GM18907 (cell line): ENCODE measurements at regions not wholly inside any gene's neighbourhood (a gene's known extent, or its start where the extent isn't known, plus 50 kb on each side); places are given as distances from the start of the nearest gene placed in this dataset.
"Not testable (repeated sequence)": the region's sequence is repeated elsewhere in the genome, so short reads cannot be mapped to it uniquely, and the experiment has no call there.

Source experiments
- ATAC-seq: cut with Tn5 transposase; IDR thresholded peaks from one replicate; pipeline ENCODE4 v1.9.1; 2021; ENCODE audit warnings: mild to moderate bottlenecking, moderate library complexity; ENCODE audit not compliant: unreplicated experiment

DNA sequence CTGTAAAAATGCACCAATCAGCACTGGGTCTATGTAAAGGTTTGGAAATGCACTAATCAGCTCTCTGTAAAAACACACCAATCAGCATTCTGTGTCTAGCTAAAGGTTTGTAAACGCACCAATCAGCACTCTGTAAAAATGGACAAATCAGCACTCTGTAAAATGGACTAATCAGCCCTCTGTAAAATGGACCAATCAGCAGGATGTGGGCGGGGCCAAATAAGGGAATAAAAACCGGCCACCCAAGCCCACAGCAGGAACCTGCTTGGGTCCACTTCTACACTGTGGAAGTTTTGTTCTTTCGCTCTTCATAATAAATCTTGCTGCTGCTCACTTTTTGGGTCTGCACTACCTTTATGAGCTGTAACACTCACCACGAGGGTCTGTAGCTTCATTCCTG is 101.0 kb downstream of the SMC2 start:
- ATAC-seq = not testable (repeated sequence)

DNA sequence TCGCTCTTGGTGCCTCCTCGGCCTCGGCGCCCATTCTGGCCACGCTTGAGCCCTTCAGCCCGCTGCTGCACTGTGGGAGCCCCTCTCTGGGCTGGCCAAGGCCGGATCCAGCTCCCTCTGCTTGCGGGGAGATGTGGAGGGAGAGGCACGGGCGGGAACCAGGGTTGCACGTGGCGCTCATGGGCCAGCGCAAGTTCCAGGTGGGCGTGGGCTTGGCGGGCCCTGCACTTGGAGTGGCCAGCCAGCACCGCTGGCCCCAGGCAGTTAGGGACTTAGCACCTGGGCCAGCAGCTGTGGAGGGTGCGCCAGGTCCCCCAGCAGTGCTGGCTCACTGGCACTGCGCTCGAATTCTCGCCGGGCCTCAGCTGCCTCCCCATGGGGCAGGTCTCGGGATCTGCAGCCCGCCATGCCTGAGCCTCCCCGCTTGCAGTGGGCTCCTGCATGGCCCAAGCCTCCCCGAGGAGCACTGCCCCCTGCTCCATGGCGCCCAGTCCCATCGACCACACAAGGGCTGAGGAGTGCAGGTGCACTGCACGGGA is 106.4 kb downstream of the SMC2 start:
- no peak for ATAC-seq

DNA sequence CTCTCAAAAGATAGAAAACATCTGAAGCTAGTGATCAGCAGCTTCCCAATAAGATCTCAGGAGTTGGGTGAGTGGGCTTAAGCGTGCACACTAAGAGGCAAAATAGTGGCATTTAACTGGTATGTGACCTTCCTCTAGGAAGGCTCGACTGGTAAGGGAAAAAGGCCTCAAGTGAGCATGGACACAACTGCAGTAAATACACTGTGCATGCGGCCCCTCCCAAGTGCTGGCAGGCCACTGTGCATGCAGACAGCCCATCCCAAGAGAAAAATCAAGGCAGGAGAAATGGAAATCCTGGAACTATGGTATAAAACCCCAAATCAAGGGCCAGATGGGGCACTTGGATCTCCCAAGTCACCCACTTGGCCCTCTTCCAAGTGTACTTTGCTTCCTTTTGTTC is 112.7 kb downstream of the SMC2 start:
- no peak for ATAC-seq

DNA sequence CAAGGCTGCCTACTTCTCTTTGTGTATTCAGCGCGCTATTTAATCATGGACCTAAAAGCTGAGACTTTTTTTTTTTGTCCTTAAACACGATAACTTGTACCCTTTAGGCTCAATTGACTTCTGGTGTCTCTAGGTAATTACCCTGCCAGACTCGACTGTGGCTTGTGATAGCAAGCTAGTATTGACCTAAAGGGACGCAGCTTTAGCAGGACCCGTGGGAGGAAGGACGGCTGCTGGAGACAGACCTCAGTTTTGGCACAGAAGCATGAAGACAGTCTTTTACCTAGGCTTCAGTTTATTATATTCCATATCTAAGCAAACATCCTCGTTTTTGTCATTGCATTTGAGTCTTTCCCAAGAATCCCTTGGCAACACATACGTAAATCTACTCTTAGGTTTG is 115.3 kb downstream of the SMC2 start:
- ATAC-seq = no peak

DNA sequence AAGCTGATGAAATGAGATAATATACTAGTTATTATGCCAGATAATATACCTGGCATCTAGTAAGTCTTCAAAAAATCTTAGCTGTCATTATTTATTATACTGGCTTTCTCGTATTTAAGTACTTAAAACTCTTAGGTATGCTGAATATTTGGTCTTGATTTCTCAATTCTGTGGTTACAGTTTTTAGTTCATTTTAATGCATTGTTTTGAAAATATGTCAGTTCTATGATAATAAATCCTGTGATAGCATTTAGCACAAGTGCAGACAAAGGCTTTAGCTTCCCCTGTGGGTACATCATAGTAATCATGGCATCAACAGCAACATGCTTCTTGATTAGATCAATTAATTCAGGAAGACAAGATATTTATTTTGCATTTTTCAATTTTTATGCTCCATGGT is 133.0 kb downstream of the SMC2 start:
- ATAC-seq = no peak

DNA sequence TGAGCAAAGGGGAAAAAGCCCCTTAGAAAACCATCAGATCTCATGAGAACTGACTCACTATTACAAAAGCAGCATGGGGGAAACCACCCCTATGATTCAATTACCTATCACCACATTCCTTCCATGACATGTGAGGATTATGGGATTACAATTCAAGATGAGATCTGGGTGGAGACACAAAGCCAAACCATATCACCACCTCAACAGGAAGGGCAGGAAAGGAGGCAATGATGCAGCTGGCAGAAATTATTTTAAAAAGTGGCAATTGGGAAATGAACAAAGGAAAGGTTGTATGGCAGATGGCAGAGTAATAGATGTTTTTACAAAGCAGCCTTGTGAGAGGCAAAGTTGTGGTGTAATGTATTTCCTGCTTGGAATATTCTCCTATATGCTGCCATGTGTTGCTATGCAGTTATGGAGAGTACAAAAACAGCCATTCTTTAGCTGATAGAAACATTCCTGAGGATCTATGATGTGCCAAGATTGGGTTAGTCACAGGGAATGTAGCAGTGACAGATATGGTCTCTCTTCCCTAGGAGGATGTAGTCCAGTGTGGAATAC is 138.8 kb downstream of the SMC2 start:
- ATAC-seq = no peak

DNA sequence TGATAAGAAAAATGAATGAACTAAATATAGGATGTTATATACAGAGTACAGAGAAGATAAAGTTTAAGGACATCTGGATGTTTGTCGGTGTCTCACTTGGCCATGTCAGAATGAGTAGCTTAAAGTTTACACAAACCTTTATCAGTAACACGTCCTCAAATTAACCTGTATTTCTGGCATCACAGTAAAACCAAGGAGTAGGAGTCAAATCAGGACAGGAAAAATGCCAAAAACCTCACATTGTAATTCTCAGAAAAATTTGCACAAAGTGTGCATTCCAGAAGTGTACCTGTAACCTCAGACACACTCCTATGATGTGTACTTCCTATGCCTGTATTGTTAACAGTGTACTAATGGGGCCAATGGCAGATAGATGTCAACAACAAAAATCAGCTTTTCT is 139.3 kb downstream of the SMC2 start:
- ATAC-seq = no peak

DNA sequence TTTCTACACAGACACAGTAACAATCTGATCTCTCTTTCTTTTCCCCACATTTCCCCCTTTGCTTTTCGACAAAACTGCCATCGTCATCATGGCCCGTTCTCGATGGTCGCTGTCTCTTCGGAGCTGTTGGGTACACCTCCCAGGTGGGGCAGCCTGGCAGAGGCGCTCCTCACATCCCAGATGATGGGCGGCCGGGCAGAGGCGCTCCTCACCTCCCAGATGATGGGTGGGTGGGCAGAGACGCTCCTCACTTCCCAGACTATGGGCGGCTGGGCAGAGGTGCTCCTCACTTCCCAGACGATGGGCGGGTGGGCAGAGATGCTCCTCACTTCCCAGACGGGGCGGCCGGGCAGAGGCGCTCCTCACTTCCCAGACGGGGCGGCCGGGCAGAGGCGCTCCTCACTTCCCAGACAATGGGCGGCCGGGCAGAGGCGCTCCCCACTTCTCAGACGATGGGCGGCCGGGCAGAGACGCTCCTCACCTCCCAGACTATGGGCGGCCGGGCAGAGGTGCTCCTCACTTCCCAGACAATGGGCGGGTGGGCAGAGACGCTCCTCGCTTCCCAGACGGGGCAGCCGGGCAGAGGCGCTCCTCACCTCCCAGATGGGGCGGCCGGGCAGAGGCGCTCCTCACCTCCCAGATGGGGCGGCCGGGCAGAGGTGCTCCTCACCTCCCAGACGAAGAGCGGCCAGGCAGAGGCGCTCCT is 140.7 kb downstream of the SMC2 start:
- not testable (repeated sequence) for ATAC-seq

DNA sequence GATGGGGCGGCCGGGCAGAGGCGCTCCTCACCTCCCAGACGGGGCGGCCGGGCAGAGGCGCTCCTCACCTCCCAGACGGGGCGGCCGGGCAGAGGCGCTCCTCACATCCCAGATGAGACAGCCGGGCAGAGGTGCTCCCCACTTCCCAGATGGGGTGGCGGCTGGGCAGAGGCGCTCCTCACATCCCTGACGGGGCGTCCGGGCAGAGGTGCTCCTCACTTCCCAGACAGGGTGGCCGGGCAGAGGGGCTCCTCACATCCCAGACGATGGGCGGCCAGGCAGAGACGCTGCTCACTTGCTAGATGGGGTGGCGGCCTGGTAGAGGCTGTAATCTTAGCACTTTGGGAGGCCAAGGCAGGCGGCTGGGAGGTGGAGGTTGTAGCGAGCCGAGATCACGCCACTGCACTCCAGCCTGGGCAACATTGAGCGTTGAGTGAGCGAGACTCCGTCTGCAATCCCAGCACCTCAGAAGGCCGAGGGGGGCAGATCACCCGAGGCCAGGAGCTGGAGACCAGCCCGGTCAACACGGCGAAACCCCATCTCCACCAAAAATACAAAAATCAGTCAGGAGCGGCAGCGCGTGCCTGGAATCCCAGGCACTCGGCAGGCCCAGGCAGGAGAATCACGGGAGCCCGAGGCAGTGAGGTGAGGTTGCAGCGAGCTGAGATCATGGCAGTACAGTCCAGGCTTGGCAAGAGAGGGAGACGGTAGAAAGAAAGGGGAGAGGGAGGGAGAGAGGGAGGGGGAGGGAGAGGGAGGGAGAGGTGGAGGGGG is 141.4 kb downstream of the SMC2 start:
- ATAC-seq = not testable (repeated sequence)

DNA sequence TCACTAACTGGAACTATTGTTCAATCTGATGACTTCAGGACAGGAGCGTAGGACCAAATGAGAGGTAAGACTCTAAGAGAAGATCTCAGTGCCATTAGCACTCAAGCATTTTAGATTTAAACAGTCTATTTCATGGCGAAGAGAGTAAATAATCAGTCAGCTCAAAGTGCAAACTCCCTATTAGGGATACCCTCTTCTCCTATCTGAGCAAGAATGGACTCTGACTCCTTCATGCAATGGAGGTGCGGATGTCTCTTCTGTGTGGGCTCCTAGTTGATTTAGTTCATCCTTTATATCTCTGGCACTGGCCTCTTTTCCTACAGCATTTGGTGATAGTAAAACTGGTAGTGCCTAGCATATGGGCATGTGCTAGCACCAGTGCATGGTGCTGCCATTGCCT is 144.6 kb downstream of the SMC2 start:
- no peak for ATAC-seq

DNA sequence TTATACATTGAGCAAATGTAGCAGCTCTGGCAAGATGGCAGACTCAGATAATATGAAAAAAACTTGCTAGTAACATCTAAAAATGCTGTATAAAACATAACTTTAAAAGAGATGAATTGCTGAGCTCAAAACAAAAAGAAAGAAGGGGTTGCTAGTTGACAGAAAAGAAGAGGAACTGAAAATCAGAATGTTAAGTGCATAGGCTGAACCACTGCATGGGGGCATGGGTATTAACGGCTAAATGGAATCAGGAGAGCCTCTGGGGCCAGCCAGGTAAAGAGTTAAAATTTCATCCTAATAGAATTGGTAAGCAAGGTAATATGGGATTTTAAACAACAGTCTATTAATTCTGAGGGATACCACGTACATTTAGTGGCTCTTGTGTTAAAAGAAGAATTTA is 146.8 kb downstream of the SMC2 start:
- no peak for ATAC-seq

DNA sequence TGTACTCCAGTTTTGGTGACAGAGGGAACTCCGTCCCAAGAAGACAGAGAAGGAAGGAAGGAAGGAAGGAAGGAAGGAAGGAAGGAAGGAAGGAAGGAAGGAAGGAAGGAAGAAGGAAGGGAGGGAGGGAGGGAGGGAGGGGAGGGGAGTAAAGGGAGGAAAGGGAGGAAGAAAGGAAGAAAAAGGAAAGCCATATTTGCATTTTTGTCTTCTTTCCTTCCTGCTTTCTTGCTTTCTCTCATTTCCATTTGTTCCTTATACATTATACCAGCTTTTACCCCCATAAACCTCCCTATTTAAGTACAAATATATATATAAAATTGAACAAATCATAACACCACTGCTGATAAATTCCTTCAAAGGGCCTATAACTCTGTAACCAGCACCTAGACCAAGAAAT is 151.8 kb downstream of the SMC2 start:
- no peak for ATAC-seq

DNA sequence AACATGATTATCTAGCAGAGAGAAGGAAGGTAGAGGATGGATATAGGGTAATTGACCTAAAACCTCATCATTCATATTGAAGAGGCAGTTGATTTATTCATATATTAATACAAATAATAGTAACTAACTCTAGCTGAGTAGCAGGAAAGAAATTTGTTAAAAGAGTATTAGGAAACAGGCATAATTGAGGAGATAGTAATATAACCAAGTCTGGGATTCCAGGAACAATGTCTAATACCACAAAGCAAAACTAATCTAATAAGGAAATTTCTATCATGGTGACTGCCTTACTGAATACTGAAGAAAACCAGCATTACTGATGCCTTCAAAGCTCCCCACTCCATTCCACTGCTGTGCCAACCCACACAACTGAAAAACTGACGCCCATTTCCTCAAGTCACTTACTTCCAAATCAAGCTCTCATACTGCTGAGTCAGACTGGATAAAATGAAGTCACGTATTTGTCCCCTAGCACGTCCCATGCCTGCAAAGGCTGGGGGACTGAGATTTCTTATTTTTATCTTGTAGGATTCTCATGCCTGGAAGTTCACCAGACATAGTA is 153.9 kb downstream of the SMC2 start:
- ATAC-seq = no peak

DNA sequence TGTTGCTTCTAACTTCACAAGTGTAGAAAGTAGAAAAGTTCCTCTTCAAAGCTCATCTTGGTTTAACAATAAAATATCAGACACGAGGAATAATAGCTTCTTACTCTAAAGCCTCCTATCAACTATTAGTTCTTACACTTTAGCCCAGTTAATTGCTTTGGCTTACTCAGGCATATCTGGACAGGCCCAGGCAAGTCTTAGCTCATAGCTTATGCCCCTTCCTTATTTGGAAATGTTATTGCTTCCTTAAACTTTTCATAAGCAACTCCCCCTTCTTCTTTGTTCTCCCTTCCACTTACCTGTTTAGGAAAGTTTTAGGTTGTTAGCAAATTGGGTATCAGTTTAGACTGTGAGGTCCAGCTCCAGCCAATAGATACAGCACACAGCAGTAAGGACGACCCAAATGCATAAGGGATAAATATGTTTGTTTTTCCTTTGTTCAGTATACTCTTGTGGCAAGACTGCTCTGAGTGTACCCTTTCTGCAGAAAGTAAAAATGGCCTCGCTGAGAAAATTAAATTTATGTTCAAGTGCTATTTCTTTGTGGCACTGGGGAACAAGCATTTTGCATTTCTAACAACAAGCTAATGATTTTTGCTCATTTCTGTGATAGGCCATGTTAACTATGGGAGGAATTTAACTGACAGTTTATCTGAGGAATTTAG is 162.1 kb downstream of the SMC2 start:
- ATAC-seq = no peak

DNA sequence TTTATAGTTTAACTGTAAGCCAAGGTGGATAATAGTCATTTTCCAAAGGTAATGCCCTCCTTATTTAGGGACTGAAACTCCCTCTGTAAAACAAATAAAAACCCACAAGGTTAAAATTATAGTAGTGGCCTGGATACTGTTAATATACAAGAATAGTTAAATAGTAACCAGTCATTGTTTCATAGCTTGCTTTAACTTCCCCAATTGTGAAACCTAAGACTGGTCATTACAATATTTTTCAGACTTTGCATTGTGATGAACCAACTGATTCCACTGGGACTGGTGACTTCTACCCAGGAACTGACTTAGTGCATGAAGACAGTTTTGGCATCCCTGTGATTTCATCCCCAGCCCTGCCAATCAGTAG is 162.6 kb downstream of the SMC2 start:
- peak; percentile 54 for ATAC-seq

DNA sequence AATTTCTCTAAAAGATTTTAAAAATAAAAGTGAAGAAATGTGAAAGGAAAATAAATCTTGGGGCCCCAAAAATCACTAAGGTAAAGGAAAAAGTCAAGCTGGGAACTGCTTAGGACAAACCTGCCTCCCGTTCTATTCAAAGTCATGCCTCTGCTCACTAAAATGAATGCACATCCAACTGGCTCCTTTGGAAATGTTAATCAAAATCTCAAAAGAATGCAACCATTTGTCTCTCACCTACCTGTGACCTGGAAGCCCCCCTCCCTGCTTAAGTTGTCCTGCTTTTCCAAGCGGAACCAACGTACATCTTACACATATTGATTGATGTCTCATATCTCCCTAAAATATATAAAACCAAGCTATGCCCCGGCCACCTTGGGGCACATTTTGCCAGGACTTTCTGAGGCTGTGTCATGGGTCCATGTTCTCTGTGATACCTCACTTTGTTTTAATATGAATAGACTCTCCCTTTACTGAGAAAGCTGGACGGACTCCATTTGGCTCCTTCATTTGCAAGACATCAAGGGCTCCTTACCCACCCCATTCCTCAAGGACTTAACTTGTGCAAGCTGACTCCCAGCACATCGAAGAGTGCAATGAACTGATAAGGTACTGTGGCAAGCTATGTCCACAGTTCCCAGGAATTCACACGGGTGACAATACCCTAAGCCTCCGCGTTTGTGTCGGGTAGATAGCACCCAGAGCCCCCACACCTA is 164.3 kb downstream of the SMC2 start:
- no peak for ATAC-seq

DNA sequence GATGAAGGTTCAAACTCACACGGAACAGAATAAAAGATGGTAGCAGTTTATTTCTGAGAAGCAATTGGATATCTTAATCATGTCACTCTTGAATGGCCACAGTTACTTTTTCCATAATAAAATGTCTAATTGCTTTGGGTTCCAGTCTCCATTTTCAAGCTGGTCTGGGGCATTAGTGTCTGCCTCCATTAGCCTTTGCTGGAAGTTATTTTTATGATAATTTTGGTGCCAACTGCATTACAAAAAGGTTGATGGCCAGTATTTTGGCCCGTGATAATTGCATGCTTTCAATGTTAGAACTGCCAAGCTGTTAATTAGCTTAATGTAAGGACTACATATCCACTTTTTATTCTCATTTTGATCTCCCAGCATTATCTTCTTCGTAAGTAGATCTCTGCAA is 165.9 kb downstream of the SMC2 start:
- no peak for ATAC-seq

DNA sequence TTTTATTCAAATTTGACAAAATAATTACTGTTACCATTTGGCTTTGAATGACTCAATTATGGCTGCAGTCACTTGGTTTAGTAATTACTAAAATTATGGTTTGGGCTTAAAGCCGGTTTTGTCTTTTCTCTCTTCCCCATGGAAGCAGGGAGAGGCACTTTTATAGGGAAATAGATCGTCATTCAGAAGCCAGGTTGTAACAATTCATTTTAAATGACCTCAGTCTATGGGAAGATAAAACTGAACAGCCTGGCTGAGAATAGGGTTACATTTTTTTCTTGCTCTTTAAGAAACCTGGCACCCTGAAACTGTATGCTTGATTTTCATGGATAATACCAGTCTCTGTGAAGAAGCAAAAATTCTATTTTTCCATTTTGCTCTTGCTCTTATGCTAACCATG is 169.8 kb downstream of the SMC2 start:
- ATAC-seq = no peak

DNA sequence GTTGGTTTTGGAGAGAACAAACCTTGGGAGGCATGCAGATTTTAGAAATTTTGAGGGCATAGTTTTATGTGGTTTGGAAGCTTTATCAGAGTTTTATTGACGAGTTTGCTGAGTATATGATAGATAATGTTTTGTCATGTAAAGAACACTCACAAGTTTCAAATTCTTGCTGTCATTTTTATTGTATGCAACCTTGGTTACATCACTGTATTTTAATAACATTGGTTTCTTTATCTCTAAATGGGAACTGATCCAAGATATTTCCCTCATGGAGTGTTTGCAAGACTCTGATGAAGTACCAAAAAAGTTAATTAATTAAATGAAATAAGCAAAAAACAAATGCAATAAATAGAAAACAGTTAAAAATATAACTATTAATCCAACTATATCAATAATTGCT is 170.3 kb downstream of the SMC2 start:
- no peak for ATAC-seq

DNA sequence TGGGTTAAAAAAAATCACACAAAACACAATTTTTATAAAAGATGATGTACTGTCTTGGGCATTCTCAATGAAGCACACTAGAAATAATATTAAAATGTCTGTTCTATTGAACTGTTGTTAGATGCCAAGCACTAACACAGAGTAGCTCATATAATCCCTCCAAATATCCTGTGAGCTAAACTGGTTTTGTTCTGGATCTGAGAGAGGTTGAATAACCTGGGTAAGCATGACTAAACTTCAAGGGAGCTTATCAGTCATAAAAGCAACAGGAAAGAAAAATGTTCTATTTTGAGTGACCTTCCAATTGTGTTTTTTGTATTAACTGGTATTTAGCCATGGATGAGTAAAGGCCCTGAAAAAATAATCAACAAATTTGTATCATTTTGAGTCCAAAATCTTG is 175.3 kb downstream of the SMC2 start:
- no peak for ATAC-seq
